GM18870 (cell line): ENCODE measurements at regions not wholly inside any gene's neighbourhood (a gene's known extent, or its start where the extent isn't known, plus 50 kb on each side); places are given as distances from the start of the nearest gene placed in this dataset.

ENCODE experiments used
- ATAC-seq: cut with Tn5 transposase; IDR thresholded peaks from one replicate; pipeline ENCODE4 v1.9.1; 2021; ENCODE audit warnings: moderate library complexity; ENCODE audit not compliant: unreplicated experiment

GRCh38 chr9:115914291-115914690, 239.3 kb upstream of the PAPPA start:
- ATAC-seq = no peak

GRCh38 chr9:115921301-115921700, 232.3 kb upstream of the PAPPA start:
- no peak for ATAC-seq

- no peak for ATAC-seq
Measured at GRCh38 chr9:115922444-115922843, 231.1 kb upstream of the PAPPA start.

GRCh38 chr9:115923410-115923809, 230.2 kb upstream of the PAPPA start:
- ATAC-seq = no peak

GRCh38 chr9:115923903-115924668, 229.5 kb upstream of the PAPPA start:
- no peak for ATAC-seq

GRCh38 chr9:115924669-115924987, 229.0 kb upstream of the PAPPA start:
- ATAC-seq = no peak

- no peak for ATAC-seq
Measured at GRCh38 chr9:115925424-115925823, 228.2 kb upstream of the PAPPA start.

GRCh38 chr9:115930472-115930871, 223.1 kb upstream of the PAPPA start:
- ATAC-seq = no peak

GRCh38 chr9:115938479-115938878, 215.1 kb upstream of the PAPPA start:
- ATAC-seq = no peak

GRCh38 chr9:115939065-115939765, 214.4 kb upstream of the PAPPA start:
- no peak for ATAC-seq

- no peak for ATAC-seq
Measured at GRCh38 chr9:115941561-115942315, 211.9 kb upstream of the PAPPA start.

GRCh38 chr9:115943431-115944165, 210.0 kb upstream of the PAPPA start:
- no peak for ATAC-seq

GRCh38 chr9:115944166-115944948, 209.2 kb upstream of the PAPPA start:
- no peak for ATAC-seq

GRCh38 chr9:115945009-115945431, 208.6 kb upstream of the PAPPA start:
- no peak for ATAC-seq

- no peak for ATAC-seq
Measured at GRCh38 chr9:115946530-115946929, 207.1 kb upstream of the PAPPA start.

GRCh38 chr9:115951977-115952376, 201.6 kb upstream of the PAPPA start:
- ATAC-seq = no peak

GRCh38 chr9:115952430-115953292, 200.9 kb upstream of the PAPPA start:
- no peak for ATAC-seq

- no peak for ATAC-seq
Measured at GRCh38 chr9:115956371-115956770, 197.2 kb upstream of the PAPPA start.

- ATAC-seq = no peak
Measured at GRCh38 chr9:115957585-115957984, 196.0 kb upstream of the PAPPA start.
